GM21515 (cell line): ENCODE measurements at regions not wholly inside any gene's neighbourhood (a gene's known extent, or its start where the extent isn't known, plus 50 kb on each side); places are given as distances from the start of the nearest gene placed in this dataset.
A peak's percentile ranks its signal among the peaks of the same experiment; 100 is the strongest.
"Not testable (repeated sequence)": the region's sequence is repeated elsewhere in the genome, so short reads cannot be mapped to it uniquely, and the experiment has no call there.

Experiments
- ATAC-seq: cut with Tn5 transposase; IDR thresholded peaks from one replicate; pipeline ENCODE4 v1.9.1; 2021; ENCODE audit not compliant: unreplicated experiment

- ATAC-seq, result no peak
Observed at GRCh38 chr3:90056281-90057032, 949.0 kb downstream of the EPHA3 start.

GRCh38 chr3:90062016-90062415 lies 954.6 kb downstream of the EPHA3 start:
- no peak for ATAC-seq

GRCh38 chr3:90062631-90063200 lies 955.3 kb downstream of the EPHA3 start:
- ATAC-seq, result no peak

GRCh38 chr3:90068783-90069182 lies 961.4 kb downstream of the EPHA3 start:
- no peak for ATAC-seq

GRCh38 chr3:90069748-90070147 lies 962.3 kb downstream of the EPHA3 start:
- no peak for ATAC-seq

GRCh38 chr3:90076136-90076535 lies 968.7 kb downstream of the EPHA3 start:
- no peak for ATAC-seq

GRCh38 chr3:90080988-90081387 lies 973.6 kb downstream of the EPHA3 start:
- no peak for ATAC-seq

GRCh38 chr3:90086297-90086696 lies 978.9 kb downstream of the EPHA3 start:
- not testable (repeated sequence) for ATAC-seq

- no peak for ATAC-seq
Observed at GRCh38 chr3:90087703-90088102, 980.3 kb downstream of the EPHA3 start.

- ATAC-seq, result peak; percentile 81
Observed at GRCh38 chr3:90091549-90091948, 984.1 kb downstream of the EPHA3 start.

- ATAC-seq, result no peak
Observed at GRCh38 chr3:90092994-90093393, 985.6 kb downstream of the EPHA3 start.

GRCh38 chr3:90095811-90096210 lies 988.4 kb downstream of the EPHA3 start:
- no peak for ATAC-seq

- no peak for ATAC-seq
Observed at GRCh38 chr3:90099493-90099892, 992.1 kb downstream of the EPHA3 start.

GRCh38 chr3:90102146-90102545 lies 994.7 kb downstream of the EPHA3 start:
- ATAC-seq, result no peak

- ATAC-seq, result no peak
Observed at GRCh38 chr3:90121326-90121725, 1013.9 kb downstream of the EPHA3 start.

GRCh38 chr3:90128391-90128790 lies 1021.0 kb downstream of the EPHA3 start:
- ATAC-seq, result no peak

GRCh38 chr3:90129730-90130129 lies 1022.3 kb downstream of the EPHA3 start:
- ATAC-seq, result no peak

- no peak for ATAC-seq
Observed at GRCh38 chr3:90132197-90132596, 1024.8 kb downstream of the EPHA3 start.

GRCh38 chr3:90134090-90134489 lies 1026.7 kb downstream of the EPHA3 start:
- no peak for ATAC-seq

GRCh38 chr3:90136456-90137191 lies 1029.2 kb downstream of the EPHA3 start:
- ATAC-seq, result no peak

GRCh38 chr3:90145094-90145860 lies 1037.9 kb downstream of the EPHA3 start:
- no peak for ATAC-seq
